Smooth muscle cell (in vitro differentiated cells): ENCODE measurements at regions not wholly inside any gene's neighbourhood (a gene's known extent, or its start where the extent isn't known, plus 50 kb on each side); places are given as distances from the start of the nearest gene placed in this dataset.
"Not testable (repeated sequence)": the region's sequence is repeated elsewhere in the genome, so short reads cannot be mapped to it uniquely, and the experiment has no call there.

Experiments
- DNase-seq: peaks from one replicate; lab custom pipeline; 2025; ENCODE audit not compliant: unreplicated experiment; lab: John Stamatoyannopoulos, UW
- H2AFZ ChIP-seq: fragments of 200-600 bp; sonication (generic); 2 replicates; pipeline ENCODE4 v1.6.0; 2016; ENCODE audit warnings: antibody characterized with exemption, low read depth, mild to moderate bottlenecking
- H3F3A ChIP-seq: fragments of 200-600 bp; sonication (generic); 2 replicates; pipeline ENCODE4 v1.6.0; 2017; ENCODE audit warnings: antibody characterized with exemption, low read depth
- H3K27ac ChIP-seq: fragments of 200-600 bp; sonication (generic); 2 replicates; pipeline ENCODE4 v1.5.1; 2016; ENCODE audit warnings: low read depth, mild to moderate bottlenecking
- H3K27me3 ChIP-seq: fragments of 200-600 bp; sonication (generic); 2 replicates; pipeline ENCODE4 v1.6.1; 2016; ENCODE audit warnings: low read depth, mild to moderate bottlenecking
- H3K36me3 ChIP-seq: fragments of 200-600 bp; sonication (generic); 2 replicates; pipeline ENCODE4 v1.5.1; 2016; ENCODE audit warnings: low read depth
- H3K4me1 ChIP-seq: fragments of 200-600 bp; sonication (generic); 2 replicates; pipeline ENCODE4 v1.5.1; 2016; ENCODE audit warnings: low read depth
- H3K4me2 ChIP-seq: fragments of 200-600 bp; sonication (generic); 2 replicates; pipeline ENCODE4 v1.6.0; 2016; ENCODE audit warnings: mild to moderate bottlenecking
- H3K4me3 ChIP-seq: fragments of 200-600 bp; sonication (generic); 2 replicates; pipeline ENCODE4 v1.5.1; 2016; ENCODE audit warnings: mild to moderate bottlenecking
- H3K79me2 ChIP-seq: fragments of 200-600 bp; sonication (generic); 2 replicates; pipeline ENCODE4 v1.6.0; 2016; ENCODE audit warnings: low read depth, mild to moderate bottlenecking
- H3K9ac ChIP-seq: fragments of 200-600 bp; sonication (generic); 2 replicates; pipeline ENCODE4 v1.6.0; 2016; ENCODE audit warnings: low read depth
- H3K9me3 ChIP-seq: fragments of 200-600 bp; sonication (generic); replicated peaks from 2 replicates; pipeline ENCODE4 v1.5.1; 2016; ENCODE audit warnings: low read depth
- H4K20me1 ChIP-seq: fragments of 200-600 bp; sonication (generic); 2 replicates; pipeline ENCODE4 v1.6.0; 2016; ENCODE audit warnings: low read depth
- WGBS: methylation state at CpG from one replicate; pipeline ENCODE4 v1.1.7; 2016; ENCODE audit warnings: low lambda C conversion rate; 5-methylcytosine and 5-hydroxymethylcytosine counted together
- TF ChIP-seq, protein P1 (sequence below): fragments of 200-600 bp; sonication (generic); IDR thresholded peaks from 2 replicates; pipeline ENCODE4 v1.5.1; 2017; ENCODE audit warnings: borderline replicate concordance, mild to moderate bottlenecking, antibody characterized with exemption; ENCODE audit not compliant: insufficient read depth, poor library complexity, severe bottlenecking

DNA sequence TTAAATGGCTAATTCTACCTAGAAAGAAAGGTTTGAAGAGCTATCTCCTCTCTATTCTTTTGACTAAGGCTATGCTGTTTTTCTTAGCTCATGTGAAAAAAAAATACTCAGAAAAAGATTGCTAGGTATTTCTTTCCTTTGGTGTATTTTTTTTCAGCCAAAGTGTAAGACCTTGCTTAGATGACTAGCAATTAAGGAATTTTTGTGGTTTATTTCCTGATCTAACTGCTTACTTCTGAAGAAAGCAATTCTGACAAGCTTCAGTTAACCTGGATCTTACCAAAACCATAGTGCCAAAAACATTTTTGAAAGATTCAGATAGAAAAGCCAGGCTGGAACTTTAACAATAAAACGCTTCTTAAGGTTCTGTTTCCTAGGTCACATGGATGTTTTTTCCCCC, 315.6 kb downstream of the SOX2 start:
- no peaks in the 10 kb centered on the region for H3K79me2 ChIP-seq

DNA sequence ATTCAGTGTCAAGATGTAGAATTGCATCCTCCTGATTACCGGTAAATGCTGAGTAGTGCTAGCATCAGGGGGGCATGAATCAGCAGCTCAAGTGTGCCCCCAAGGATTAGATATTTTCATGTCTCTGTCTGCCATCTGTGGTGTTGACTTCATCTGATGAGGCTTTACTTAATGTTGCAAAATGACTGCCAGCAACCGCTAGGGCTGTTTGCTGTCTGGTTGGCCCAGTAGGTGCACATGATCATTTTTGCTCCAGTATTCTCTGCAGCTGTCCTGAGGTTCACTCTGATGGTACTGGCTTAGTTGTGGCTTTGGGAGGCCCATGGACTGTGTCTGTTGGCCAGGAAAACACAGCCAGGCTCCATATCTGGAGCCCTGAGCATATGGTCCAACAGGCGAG, 316.4 kb downstream of the SOX2 start:
- TF ChIP-seq, protein P1, sequence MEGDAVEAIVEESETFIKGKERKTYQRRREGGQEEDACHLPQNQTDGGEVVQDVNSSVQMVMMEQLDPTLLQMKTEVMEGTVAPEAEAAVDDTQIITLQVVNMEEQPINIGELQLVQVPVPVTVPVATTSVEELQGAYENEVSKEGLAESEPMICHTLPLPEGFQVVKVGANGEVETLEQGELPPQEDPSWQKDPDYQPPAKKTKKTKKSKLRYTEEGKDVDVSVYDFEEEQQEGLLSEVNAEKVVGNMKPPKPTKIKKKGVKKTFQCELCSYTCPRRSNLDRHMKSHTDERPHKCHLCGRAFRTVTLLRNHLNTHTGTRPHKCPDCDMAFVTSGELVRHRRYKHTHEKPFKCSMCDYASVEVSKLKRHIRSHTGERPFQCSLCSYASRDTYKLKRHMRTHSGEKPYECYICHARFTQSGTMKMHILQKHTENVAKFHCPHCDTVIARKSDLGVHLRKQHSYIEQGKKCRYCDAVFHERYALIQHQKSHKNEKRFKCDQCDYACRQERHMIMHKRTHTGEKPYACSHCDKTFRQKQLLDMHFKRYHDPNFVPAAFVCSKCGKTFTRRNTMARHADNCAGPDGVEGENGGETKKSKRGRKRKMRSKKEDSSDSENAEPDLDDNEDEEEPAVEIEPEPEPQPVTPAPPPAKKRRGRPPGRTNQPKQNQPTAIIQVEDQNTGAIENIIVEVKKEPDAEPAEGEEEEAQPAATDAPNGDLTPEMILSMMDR = no peak
- Histone ChIP-seq H3K4me3 (no peak overlapping the region), H3K79me2 (no peaks in the 10 kb centered on the region), H2AFZ (no peak overlapping the region), H3K36me3 (no peaks in the 10 kb centered on the region), H3K4me1 (no peaks in the 10 kb centered on the region), H3F3A (no peaks in the 10 kb centered on the region), H3K9ac (no peak overlapping the region), H4K20me1 (no peaks in the 10 kb centered on the region), H3K27ac (peak overlapping the region; percentile 75), H3K27me3 (peaks cover 12% of the 10 kb centered on the region), H3K4me2 (peak overlapping the region; percentile 43), H3K9me3 (no peaks in the 10 kb centered on the region)
- WGBS = 50% methylated on average over 3 of the region's 3 CpGs
- no peak for DNase-seq

More for the DNA sequence above, 315.6 kb downstream of the SOX2 start:
- H3K4me1 ChIP-seq = no peaks in the 10 kb centered on the region
- H2AFZ ChIP-seq = no peak overlapping the region
- 72% methylated on average over 1 of the region's 1 CpG for WGBS
- H3K27me3 ChIP-seq = peaks cover 12% of the 10 kb centered on the region
- no peak overlapping the region for H3K9ac ChIP-seq
- no peak for DNase-seq
- peak overlapping the region; percentile 75 for H3K27ac ChIP-seq
- no peaks in the 10 kb centered on the region for H3K36me3 ChIP-seq
- H3F3A ChIP-seq = no peaks in the 10 kb centered on the region
- no peaks in the 10 kb centered on the region for H4K20me1 ChIP-seq
- H3K4me2 ChIP-seq = peak overlapping the region; percentile 43
- H3K9me3 ChIP-seq = no peaks in the 10 kb centered on the region
- TF ChIP-seq, protein P1 = no peak
- H3K4me3 ChIP-seq = no peak overlapping the region

DNA sequence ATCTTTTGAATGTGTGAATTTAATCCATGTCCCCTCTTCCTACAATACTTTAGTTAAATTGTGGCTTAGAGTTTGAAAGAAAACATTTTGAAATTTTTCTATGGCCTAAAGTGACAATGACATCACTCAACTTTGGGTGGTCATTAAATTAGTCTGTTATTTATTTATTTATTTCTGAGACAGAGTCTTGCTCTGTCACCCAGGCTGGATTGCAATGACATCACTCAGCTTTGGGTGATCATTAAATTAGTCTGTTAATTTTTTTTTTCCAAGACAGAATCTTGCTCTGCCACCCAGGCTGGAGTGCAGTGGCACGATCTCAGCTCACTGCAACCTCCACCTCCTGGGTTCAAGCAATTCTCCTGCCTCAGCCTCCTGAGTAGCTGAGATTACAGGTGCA, 322.5 kb downstream of the SOX2 start:
- not testable (repeated sequence) for H3K27ac ChIP-seq, H3K79me2 ChIP-seq, H4K20me1 ChIP-seq, H3K4me3 ChIP-seq, H3K9ac ChIP-seq, H2AFZ ChIP-seq, H3K36me3 ChIP-seq, H3K4me2 ChIP-seq, H3K9me3 ChIP-seq, DNase-seq, H3F3A ChIP-seq, H3K4me1 ChIP-seq
- 88% methylated on average over 1 of the region's 1 CpG for WGBS
- peaks cover 12% of the 10 kb centered on the region for H3K27me3 ChIP-seq

DNA sequence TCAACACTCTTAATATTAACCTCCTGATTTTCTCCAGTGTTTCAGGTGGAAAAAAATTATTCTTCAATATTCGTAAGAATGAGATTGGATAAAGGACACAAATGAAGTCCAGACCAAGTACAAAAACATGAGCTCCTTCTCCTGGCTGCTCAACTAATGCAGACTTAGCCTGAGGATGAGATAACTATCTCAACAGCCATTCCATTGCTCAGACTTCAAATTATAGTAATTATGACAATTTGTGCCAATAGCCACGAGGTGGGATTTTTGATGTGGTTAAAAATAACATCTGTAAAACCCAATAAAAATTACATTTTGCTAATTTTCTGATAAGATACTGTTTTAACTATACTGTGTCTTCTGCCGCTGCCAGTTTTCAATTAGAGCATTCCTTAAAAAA, 323.6 kb downstream of the SOX2 start:
- H3K79me2 ChIP-seq = no peaks in the 10 kb centered on the region
- no peak overlapping the region for H3K4me2 ChIP-seq
- no peak overlapping the region for H3K9ac ChIP-seq
- H3K4me1 ChIP-seq = no peaks in the 10 kb centered on the region
- no peaks in the 10 kb centered on the region for H3K9me3 ChIP-seq
- peaks cover 11% of the 10 kb centered on the region for H3K27me3 ChIP-seq
- H2AFZ ChIP-seq = no peak overlapping the region
- TF ChIP-seq, protein P1 = no peak
- WGBS = 47% methylated on average over 3 of the region's 3 CpGs
- H4K20me1 ChIP-seq = no peaks in the 10 kb centered on the region
- no peak for DNase-seq
- H3K4me3 ChIP-seq = no peak overlapping the region
- H3K36me3 ChIP-seq = no peaks in the 10 kb centered on the region
- H3F3A ChIP-seq = no peaks in the 10 kb centered on the region
- H3K27ac ChIP-seq = no peak overlapping the region
